ENCODE measurements at regions not wholly inside any gene's neighbourhood (a gene's known extent, or its start where the extent isn't known, plus 50 kb on each side); places are given as distances from the start of the nearest gene placed in this dataset.

DNA sequence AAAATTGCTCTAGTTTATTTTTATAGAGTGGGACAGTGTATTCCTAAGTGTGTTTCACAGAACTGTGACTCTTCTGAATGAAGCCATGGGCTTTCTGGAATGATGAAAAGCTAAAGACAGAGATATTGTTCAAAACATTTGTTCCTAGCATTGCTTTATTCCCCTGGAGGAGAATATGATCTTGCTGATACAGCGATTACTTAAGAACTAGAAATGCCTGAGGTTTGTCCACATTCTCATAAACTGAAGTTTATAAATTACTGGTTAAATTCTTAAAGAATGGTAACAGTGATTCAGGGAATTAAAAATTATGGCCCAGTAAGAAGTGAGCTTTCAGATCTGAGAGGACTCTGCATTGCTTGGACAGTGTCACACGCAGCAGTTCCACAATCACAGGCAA lies 690.3 kb downstream of the FAM181B start:
- H3K4me1 ChIP-seq (ENCODE audit: control insufficient read depth in 1 of 2, insufficient read depth in 2 of 2, low read length in 2 of 2), result no peaks in the 10 kb centered on the region
- H2BK5ac ChIP-seq (ENCODE audit: low read depth, low read length, poor library complexity), result no peak overlapping the region
- WGBS (ENCODE audit: extremely low coverage, insufficient coverage, insufficient read length), result no CpG with 5 or more reads among the region's 2 CpGs
- H3K79me2 ChIP-seq (ENCODE audit: control insufficient read depth, insufficient read depth, low read length, poor library complexity), result no peaks in the 10 kb centered on the region
- no peak overlapping the region for H4K12ac ChIP-seq (ENCODE audit: low read depth, low read length)
- no peak overlapping the region for H2AK5ac ChIP-seq (ENCODE audit: low read length)
- no peak overlapping the region for H2AFZ ChIP-seq (ENCODE audit: insufficient read depth, low read length, poor library complexity)
- H3K4me2 ChIP-seq (ENCODE audit: low read length), result no peak overlapping the region
- H3K27me3 ChIP-seq (ENCODE audit: insufficient read depth, low read length), result no peaks in the 10 kb centered on the region
- no peak overlapping the region for H3K23ac ChIP-seq (ENCODE audit: low read length)
- no peak overlapping the region for H3K4ac ChIP-seq (ENCODE audit: low read depth, low read length)
- H2BK12ac ChIP-seq (ENCODE audit: low read length), result no peak overlapping the region
- no peak overlapping the region for H3K27ac ChIP-seq (ENCODE audit: low read depth, low read length)
- H2BK120ac ChIP-seq (ENCODE audit: insufficient read depth, low read length, poor library complexity), result no peak overlapping the region
- no peak overlapping the region for H4K8ac ChIP-seq (ENCODE audit: low read depth, low read length)
- no peak for DNase-seq
- H3K4me3 ChIP-seq (ENCODE audit: low read depth, low read length), result no peak overlapping the region
- H3K9me3 ChIP-seq (ENCODE audit: insufficient read depth, low read depth, low read length), result no peaks in the 10 kb centered on the region
- H3K18ac ChIP-seq (ENCODE audit: low read length), result no peak overlapping the region
- no peak overlapping the region for H3K14ac ChIP-seq (ENCODE audit: low read length)
- H3K36me3 ChIP-seq (ENCODE audit: control insufficient read depth in 1 of 2, insufficient read depth in 2 of 2, low read length in 2 of 2), result no peaks in the 10 kb centered on the region
- H3K79me1 ChIP-seq (ENCODE audit: low read length), result no peaks in the 10 kb centered on the region
- no peak overlapping the region for H4K91ac ChIP-seq (ENCODE audit: low read depth, low read length)
- no peak overlapping the region for H3K9ac ChIP-seq (ENCODE audit: low read length)

DNA sequence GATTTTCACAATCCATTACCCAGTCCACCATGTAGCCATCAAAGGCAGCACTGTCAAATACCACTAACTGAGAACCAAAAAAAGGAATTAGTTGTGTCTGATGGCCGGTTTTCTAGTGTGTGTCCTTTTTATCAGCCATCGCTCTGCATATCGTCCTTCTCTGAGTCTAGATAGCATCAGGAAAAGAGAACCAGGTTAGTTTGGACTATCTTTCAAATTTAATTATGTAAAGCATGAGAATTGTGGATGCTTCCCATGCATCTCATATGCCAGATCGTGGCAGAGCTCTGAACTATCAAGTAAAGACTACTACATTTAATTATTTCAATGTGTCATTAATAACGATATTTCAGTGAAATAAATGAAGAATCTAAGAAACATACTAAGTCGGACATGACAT lies 691.9 kb downstream of the FAM181B start:
- Histone ChIP-seq H2AFZ (ENCODE audit: insufficient read depth, low read length, poor library complexity) (no peak overlapping the region), H4K91ac (ENCODE audit: low read depth, low read length) (no peak overlapping the region), H2BK5ac (ENCODE audit: low read depth, low read length, poor library complexity) (no peak overlapping the region), H3K14ac (ENCODE audit: low read length) (no peak overlapping the region), H3K79me1 (ENCODE audit: low read length) (no peaks in the 10 kb centered on the region), H4K8ac (ENCODE audit: low read depth, low read length) (no peak overlapping the region), H3K27me3 (ENCODE audit: insufficient read depth, low read length) (no peaks in the 10 kb centered on the region), H3K4ac (ENCODE audit: low read depth, low read length) (no peak overlapping the region), H3K79me2 (ENCODE audit: control insufficient read depth, insufficient read depth, low read length, poor library complexity) (no peaks in the 10 kb centered on the region), H2AK5ac (ENCODE audit: low read length) (no peak overlapping the region), H3K9me3 (ENCODE audit: insufficient read depth, low read depth, low read length) (no peaks in the 10 kb centered on the region), H2BK12ac (ENCODE audit: low read length) (no peak overlapping the region), H3K9ac (ENCODE audit: low read length) (no peak overlapping the region), H3K23ac (ENCODE audit: low read length) (no peak overlapping the region), H3K27ac (ENCODE audit: low read depth, low read length) (no peak overlapping the region), H3K4me1 (ENCODE audit: control insufficient read depth in 1 of 2, insufficient read depth in 2 of 2, low read length in 2 of 2) (no peaks in the 10 kb centered on the region), H3K4me2 (ENCODE audit: low read length) (no peak overlapping the region), H2BK120ac (ENCODE audit: insufficient read depth, low read length, poor library complexity) (no peak overlapping the region), H3K18ac (ENCODE audit: low read length) (no peak overlapping the region), H4K12ac (ENCODE audit: low read depth, low read length) (no peak overlapping the region), H3K36me3 (ENCODE audit: control insufficient read depth in 1 of 2, insufficient read depth in 2 of 2, low read length in 2 of 2) (no peaks in the 10 kb centered on the region), H3K4me3 (ENCODE audit: low read depth, low read length) (no peak overlapping the region)
- DNase-seq, result no peak
- WGBS (ENCODE audit: extremely low coverage, insufficient coverage, insufficient read length), result no CpG with 5 or more reads among the region's 6 CpGs

DNA sequence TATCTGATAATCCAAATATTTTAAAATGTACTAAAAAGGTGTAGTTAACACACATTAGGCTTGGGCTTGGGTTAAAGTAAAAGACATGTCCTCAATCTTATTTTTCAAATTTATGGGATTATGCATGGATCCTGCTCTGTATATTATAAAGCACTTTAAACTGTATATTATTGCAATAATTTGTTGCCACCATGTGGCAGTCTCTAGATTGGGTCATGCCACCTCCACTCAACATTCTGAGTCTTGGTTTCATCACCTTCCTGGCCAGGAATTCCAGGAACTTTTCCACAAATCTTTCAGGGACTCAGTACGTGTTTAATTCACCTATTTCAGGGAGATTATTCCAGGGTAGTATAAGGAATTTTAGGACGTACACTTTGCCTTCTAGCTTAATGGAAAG lies 695.5 kb downstream of the FAM181B start:
- Histone ChIP-seq H3K27me3 (ENCODE audit: insufficient read depth, low read length) (no peaks in the 10 kb centered on the region), H3K23ac (ENCODE audit: low read length) (no peak overlapping the region), H4K8ac (ENCODE audit: low read depth, low read length) (no peak overlapping the region), H2BK12ac (ENCODE audit: low read length) (no peak overlapping the region), H3K18ac (ENCODE audit: low read length) (no peak overlapping the region), H2AK5ac (ENCODE audit: low read length) (no peak overlapping the region), H4K12ac (ENCODE audit: low read depth, low read length) (no peak overlapping the region), H3K79me1 (ENCODE audit: low read length) (no peaks in the 10 kb centered on the region), H3K14ac (ENCODE audit: low read length) (no peak overlapping the region), H3K4me1 (ENCODE audit: control insufficient read depth in 1 of 2, insufficient read depth in 2 of 2, low read length in 2 of 2) (no peaks in the 10 kb centered on the region), H2BK5ac (ENCODE audit: low read depth, low read length, poor library complexity) (no peak overlapping the region), H3K9me3 (ENCODE audit: insufficient read depth, low read depth, low read length) (no peaks in the 10 kb centered on the region), H2AFZ (ENCODE audit: insufficient read depth, low read length, poor library complexity) (no peak overlapping the region), H4K91ac (ENCODE audit: low read depth, low read length) (no peak overlapping the region), H2BK120ac (ENCODE audit: insufficient read depth, low read length, poor library complexity) (no peak overlapping the region), H3K4ac (ENCODE audit: low read depth, low read length) (no peak overlapping the region), H3K79me2 (ENCODE audit: control insufficient read depth, insufficient read depth, low read length, poor library complexity) (no peaks in the 10 kb centered on the region), H3K4me3 (ENCODE audit: low read depth, low read length) (no peak overlapping the region), H3K9ac (ENCODE audit: low read length) (no peak overlapping the region), H3K27ac (ENCODE audit: low read depth, low read length) (no peak overlapping the region), H3K36me3 (ENCODE audit: control insufficient read depth in 1 of 2, insufficient read depth in 2 of 2, low read length in 2 of 2) (no peaks in the 10 kb centered on the region), H3K4me2 (ENCODE audit: low read length) (no peak overlapping the region)
- WGBS (ENCODE audit: extremely low coverage, insufficient coverage, insufficient read length), result no CpG with 5 or more reads among the region's 2 CpGs
- DNase-seq, result no peak

DNA sequence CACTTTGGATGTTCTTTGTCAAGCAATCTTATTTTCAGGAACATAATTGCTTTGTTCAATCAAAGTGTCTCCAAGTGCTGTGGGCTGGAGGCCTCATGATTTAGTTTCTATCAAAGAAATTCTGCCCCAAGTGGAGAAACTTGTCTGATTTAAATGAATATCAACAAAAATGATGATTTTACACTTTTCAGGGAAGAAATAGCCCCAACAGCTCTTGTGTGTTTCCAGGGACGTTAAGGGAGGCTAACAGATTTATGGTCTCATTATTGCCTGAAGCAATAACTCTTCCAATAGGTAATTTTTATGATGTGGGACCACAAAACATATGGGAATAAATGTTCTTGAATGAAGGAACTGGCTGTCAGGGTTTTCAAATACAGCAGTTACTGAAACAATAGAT lies 699.1 kb downstream of the FAM181B start:
- Histone ChIP-seq H2BK12ac (ENCODE audit: low read length) (no peak overlapping the region), H2AK5ac (ENCODE audit: low read length) (no peak overlapping the region), H3K4me1 (ENCODE audit: control insufficient read depth in 1 of 2, insufficient read depth in 2 of 2, low read length in 2 of 2) (no peaks in the 10 kb centered on the region), H2AFZ (ENCODE audit: insufficient read depth, low read length, poor library complexity) (no peak overlapping the region), H3K36me3 (ENCODE audit: control insufficient read depth in 1 of 2, insufficient read depth in 2 of 2, low read length in 2 of 2) (no peaks in the 10 kb centered on the region), H3K14ac (ENCODE audit: low read length) (no peak overlapping the region), H3K27me3 (ENCODE audit: insufficient read depth, low read length) (no peaks in the 10 kb centered on the region), H3K4ac (ENCODE audit: low read depth, low read length) (no peak overlapping the region), H3K79me2 (ENCODE audit: control insufficient read depth, insufficient read depth, low read length, poor library complexity) (no peaks in the 10 kb centered on the region), H2BK5ac (ENCODE audit: low read depth, low read length, poor library complexity) (no peak overlapping the region), H3K79me1 (ENCODE audit: low read length) (no peaks in the 10 kb centered on the region), H3K4me3 (ENCODE audit: low read depth, low read length) (no peak overlapping the region), H3K4me2 (ENCODE audit: low read length) (no peak overlapping the region), H4K12ac (ENCODE audit: low read depth, low read length) (no peak overlapping the region), H4K91ac (ENCODE audit: low read depth, low read length) (no peak overlapping the region), H3K27ac (ENCODE audit: low read depth, low read length) (no peak overlapping the region), H3K23ac (ENCODE audit: low read length) (no peak overlapping the region), H2BK120ac (ENCODE audit: insufficient read depth, low read length, poor library complexity) (no peak overlapping the region), H3K18ac (ENCODE audit: low read length) (no peak overlapping the region), H4K8ac (ENCODE audit: low read depth, low read length) (no peak overlapping the region), H3K9me3 (ENCODE audit: insufficient read depth, low read depth, low read length) (no peaks in the 10 kb centered on the region), H3K9ac (ENCODE audit: low read length) (no peak overlapping the region)
- no CpG with 5 or more reads among the region's 1 CpG for WGBS (ENCODE audit: extremely low coverage, insufficient coverage, insufficient read length)
- no peak for DNase-seq

Measured in trophoblast cell (in vitro differentiated cells and primary cell).